Panc1 (cell line): ENCODE measurements at regions not wholly inside any gene's neighbourhood (a gene's known extent, or its start where the extent isn't known, plus 50 kb on each side); places are given as distances from the start of the nearest gene placed in this dataset.

Experiments used
- ATAC-seq: fragments of 200-7000 bp; cut with Tn5 transposase; 2 replicates; pipeline ENCODE4 v1.9.1; 2020; ENCODE audit warnings: mild to moderate bottlenecking, moderate library complexity
- BruUV-seq: library from RNA; stranded (reverse); fragments of 400-500 nt; replicated peaks from 2 replicates; lab custom pipeline; 2021; lab: Mats Ljungman, UMichigan
- CTCF ChIA-PET: fragments of 300-600 bp; sonication (Branson Sonifier 250); formaldehyde crosslinking; loops from one replicate; lab custom pipeline; 2022; ENCODE audit warnings: antibody characterized with exemption; lab: Charles Lee
- POLR2A ChIA-PET: fragments of 300-600 bp; sonication (Branson Sonifier 250); formaldehyde crosslinking; loops from one replicate; lab custom pipeline; 2022; ENCODE audit warnings: antibody characterized with exemption; lab: Charles Lee
- DNase-seq: peaks from one replicate; pipeline ENCODE4 v3.0.0-alpha.2; 2010; ENCODE audit warnings: low read depth, low spot score
- H3K27ac ChIP-seq: 2 replicates; pipeline ENCODE4 v1.5.1; 2011; ENCODE audit warnings: mild to moderate bottlenecking, low read length, inconsistent platforms
- H3K27me3 ChIP-seq: fragments of 200-500 bp; sonication (Bioruptor generic); 2 replicates; pipeline ENCODE4 v1.6.0; 2014; ENCODE audit warnings: low read length, inconsistent platforms; ENCODE audit not compliant: control insufficient read depth, insufficient read depth
- H3K36me3 ChIP-seq: fragments of 200-500 bp; sonication (Bioruptor generic); 2 replicates; pipeline ENCODE4 v1.5.1; 2014; ENCODE audit warnings: inconsistent platforms, mild to moderate bottlenecking, low read length, moderate library complexity; ENCODE audit not compliant: control insufficient read depth, insufficient read depth
- H3K4me1 ChIP-seq: 2 replicates; pipeline ENCODE4 v1.5.1; 2011; ENCODE audit warnings: inconsistent platforms, mild to moderate bottlenecking, low read length, moderate library complexity; ENCODE audit not compliant: control insufficient read depth, insufficient read depth
- H3K4me3 ChIP-seq, 2 experiments: 2 replicates each; pipeline ENCODE4 v1.5.1; 2011 to 2012; ENCODE audit warnings: low read depth in 2 of 2, low read length in 2 of 2, mild to moderate bottlenecking in 2 of 2, inconsistent platforms in 1 of 2, moderate library complexity in 1 of 2
- H3K9me3 ChIP-seq: fragments of 200-500 bp; sonication (Bioruptor generic); 2 replicates; pipeline ENCODE4 v1.5.1; 2014; ENCODE audit warnings: low read depth, mild to moderate bottlenecking, inconsistent platforms, low read length, moderate library complexity; ENCODE audit not compliant: control insufficient read depth, insufficient read depth
- POLR2AphosphoS5 ChIP-seq: IDR thresholded peaks from 2 replicates; pipeline ENCODE4 v1.6.1; 2012; ENCODE audit warnings: mild to moderate bottlenecking, low read depth, low read length, moderate library complexity
- SIN3A ChIP-seq: IDR thresholded peaks from 2 replicates; pipeline ENCODE4 v1.6.1; 2012; ENCODE audit warnings: low read depth, mild to moderate bottlenecking, low read length, moderate library complexity, borderline replicate concordance; ENCODE audit not compliant: insufficient read depth
- TCF7L2 ChIP-seq: IDR thresholded peaks from 2 replicates; pipeline ENCODE4 v1.6.1; 2011; ENCODE audit warnings: mild to moderate bottlenecking, low read depth, low read length, inconsistent platforms
- in situ Hi-C: cut with HindIII; loops from 2 replicates; pipeline ENCODE4 v1.10.0; 2016; ENCODE audit warnings: low sequenced_read_pairs, low pct_unique_long_range_greater_than_20kb
- intact Hi-C: fragments of 100-400 bp; cut with micrococcal nuclease; formaldehyde crosslinking; loops from one replicate; pipeline ENCODE4 v1.10.0; 2022; ENCODE audit not compliant: unreplicated experiment
- TF ChIP-seq, protein P1 (sequence below): fragments of 450-650 bp; IDR thresholded peaks from 2 replicates; pipeline ENCODE4 v1.5.1; 2017; ENCODE audit warnings: mild to moderate bottlenecking
- TF ChIP-seq, protein P2 (sequence below), 2 experiments: IDR thresholded peaks; 2 replicates each; pipeline ENCODE4 v1.6.1; 2011 to 2012; ENCODE audit warnings: low read depth in 2 of 2, control low read depth in 1 of 2, low read length in 1 of 2, mild to moderate bottlenecking in 1 of 2, moderate library complexity in 1 of 2; ENCODE audit not compliant: insufficient read depth in 1 of 2

DNA sequence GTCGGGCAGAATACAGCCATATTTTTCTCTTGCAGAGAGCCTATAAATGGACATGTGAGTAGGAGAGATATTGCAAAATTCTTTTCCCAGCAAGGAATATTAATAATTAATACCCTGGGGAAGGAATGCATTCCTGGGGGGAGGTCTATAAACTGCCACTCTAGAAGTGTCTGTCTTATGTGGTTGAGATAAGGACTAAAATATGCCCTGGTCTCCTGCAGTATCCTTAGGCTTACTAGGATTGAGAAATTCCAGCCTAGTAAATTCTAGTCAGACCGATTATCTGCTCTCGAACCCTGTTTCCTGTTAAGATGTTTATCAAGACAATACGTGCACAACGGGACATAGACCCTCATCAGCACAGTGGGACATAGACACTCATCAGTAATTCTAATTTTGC is 872.6 kb downstream of the FSTL5 start:
- ChIA-PET CTCF (no interaction called here), POLR2A (no interaction called here)
- in situ Hi-C loops, result no loop called here
- TF ChIP-seq TCF7L2, result no peak
- TF ChIP-seq, protein P1, sequence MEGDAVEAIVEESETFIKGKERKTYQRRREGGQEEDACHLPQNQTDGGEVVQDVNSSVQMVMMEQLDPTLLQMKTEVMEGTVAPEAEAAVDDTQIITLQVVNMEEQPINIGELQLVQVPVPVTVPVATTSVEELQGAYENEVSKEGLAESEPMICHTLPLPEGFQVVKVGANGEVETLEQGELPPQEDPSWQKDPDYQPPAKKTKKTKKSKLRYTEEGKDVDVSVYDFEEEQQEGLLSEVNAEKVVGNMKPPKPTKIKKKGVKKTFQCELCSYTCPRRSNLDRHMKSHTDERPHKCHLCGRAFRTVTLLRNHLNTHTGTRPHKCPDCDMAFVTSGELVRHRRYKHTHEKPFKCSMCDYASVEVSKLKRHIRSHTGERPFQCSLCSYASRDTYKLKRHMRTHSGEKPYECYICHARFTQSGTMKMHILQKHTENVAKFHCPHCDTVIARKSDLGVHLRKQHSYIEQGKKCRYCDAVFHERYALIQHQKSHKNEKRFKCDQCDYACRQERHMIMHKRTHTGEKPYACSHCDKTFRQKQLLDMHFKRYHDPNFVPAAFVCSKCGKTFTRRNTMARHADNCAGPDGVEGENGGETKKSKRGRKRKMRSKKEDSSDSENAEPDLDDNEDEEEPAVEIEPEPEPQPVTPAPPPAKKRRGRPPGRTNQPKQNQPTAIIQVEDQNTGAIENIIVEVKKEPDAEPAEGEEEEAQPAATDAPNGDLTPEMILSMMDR, result no peak
- TF ChIP-seq, protein P2, sequence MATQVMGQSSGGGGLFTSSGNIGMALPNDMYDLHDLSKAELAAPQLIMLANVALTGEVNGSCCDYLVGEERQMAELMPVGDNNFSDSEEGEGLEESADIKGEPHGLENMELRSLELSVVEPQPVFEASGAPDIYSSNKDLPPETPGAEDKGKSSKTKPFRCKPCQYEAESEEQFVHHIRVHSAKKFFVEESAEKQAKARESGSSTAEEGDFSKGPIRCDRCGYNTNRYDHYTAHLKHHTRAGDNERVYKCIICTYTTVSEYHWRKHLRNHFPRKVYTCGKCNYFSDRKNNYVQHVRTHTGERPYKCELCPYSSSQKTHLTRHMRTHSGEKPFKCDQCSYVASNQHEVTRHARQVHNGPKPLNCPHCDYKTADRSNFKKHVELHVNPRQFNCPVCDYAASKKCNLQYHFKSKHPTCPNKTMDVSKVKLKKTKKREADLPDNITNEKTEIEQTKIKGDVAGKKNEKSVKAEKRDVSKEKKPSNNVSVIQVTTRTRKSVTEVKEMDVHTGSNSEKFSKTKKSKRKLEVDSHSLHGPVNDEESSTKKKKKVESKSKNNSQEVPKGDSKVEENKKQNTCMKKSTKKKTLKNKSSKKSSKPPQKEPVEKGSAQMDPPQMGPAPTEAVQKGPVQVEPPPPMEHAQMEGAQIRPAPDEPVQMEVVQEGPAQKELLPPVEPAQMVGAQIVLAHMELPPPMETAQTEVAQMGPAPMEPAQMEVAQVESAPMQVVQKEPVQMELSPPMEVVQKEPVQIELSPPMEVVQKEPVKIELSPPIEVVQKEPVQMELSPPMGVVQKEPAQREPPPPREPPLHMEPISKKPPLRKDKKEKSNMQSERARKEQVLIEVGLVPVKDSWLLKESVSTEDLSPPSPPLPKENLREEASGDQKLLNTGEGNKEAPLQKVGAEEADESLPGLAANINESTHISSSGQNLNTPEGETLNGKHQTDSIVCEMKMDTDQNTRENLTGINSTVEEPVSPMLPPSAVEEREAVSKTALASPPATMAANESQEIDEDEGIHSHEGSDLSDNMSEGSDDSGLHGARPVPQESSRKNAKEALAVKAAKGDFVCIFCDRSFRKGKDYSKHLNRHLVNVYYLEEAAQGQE (IDR thresholded peaks at IDR 0.05; ENCODE audit: insufficient read depth in 1 of 2, low read depth in 2 of 2, low read length in 1 of 2), result no peak
- TF ChIP-seq SIN3A, result no peak
- Histone ChIP-seq H3K4me3 (no peak overlapping the region), H3K27ac (no peak overlapping the region), H3K9me3 (no peaks in the 10 kb centered on the region), H3K36me3 (no peaks in the 10 kb centered on the region), H3K4me1 (no peaks in the 10 kb centered on the region), H3K27me3 (no peaks in the 10 kb centered on the region)
- ATAC-seq (no peak), DNase-seq (no peak)
- no TSS peak for BruUV-seq
- intact Hi-C loops, result no loop called here

DNA sequence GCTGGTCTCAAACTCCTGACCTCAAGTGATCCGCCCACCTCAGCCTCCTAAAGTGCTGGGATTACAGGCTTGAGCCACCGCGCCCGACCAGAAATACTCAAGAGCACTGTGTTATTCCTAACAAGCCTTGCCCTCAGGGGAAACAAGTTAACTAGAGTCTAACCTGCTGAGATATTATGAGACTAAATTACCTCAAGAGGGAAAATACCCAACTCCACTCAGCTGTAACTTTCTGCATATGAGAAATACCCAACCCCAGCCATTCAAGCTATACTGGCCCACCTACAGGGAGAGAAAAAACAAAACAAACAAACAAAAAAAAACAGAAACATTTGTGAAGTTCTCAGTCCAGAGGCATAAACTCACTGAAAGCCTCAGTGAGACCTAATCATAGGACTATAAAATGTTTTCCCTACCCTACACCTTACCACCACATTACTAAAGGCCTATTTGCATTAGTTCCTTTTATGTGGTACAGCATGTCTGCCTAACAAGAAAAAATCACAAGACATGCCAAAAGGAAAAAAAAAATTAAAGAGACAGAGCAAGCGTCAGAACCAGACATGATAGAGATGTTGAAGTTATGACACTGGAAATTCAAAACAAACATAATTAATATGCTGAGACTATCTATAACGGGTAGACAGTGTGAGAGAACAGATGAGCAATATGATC is 876.0 kb downstream of the FSTL5 start:
- no peak for DNase-seq
- CTCF ChIA-PET, result no interaction called here
- POLR2A ChIA-PET, result no interaction called here

More for the DNA sequence above, 876.0 kb downstream of the FSTL5 start:
- no peaks in the 10 kb centered on the region for H3K27me3 ChIP-seq
- H3K27ac ChIP-seq, result no peak overlapping the region
- in situ Hi-C loops (no loop called here), intact Hi-C loops (no loop called here)
- no peak for ATAC-seq
- no TSS peak for BruUV-seq
- H3K36me3 ChIP-seq, result no peaks in the 10 kb centered on the region
- no peaks in the 10 kb centered on the region for H3K4me1 ChIP-seq
- no peaks in the 10 kb centered on the region for H3K9me3 ChIP-seq
- H3K4me3 ChIP-seq, result no peak overlapping the region
- no peak for TF ChIP-seq POLR2AphosphoS5
- TF ChIP-seq, protein P2 (IDR thresholded peaks at IDR 0.05; ENCODE audit: insufficient read depth in 1 of 2, low read depth in 2 of 2, low read length in 1 of 2), result no peak
- no peak for TF ChIP-seq TCF7L2
- TF ChIP-seq, protein P1, result no peak
- no peak for TF ChIP-seq SIN3A
